ENCODE measurements at regions not wholly inside any gene's neighbourhood (a gene's known extent, or its start where the extent isn't known, plus 50 kb on each side); places are given as distances from the start of the nearest gene placed in this dataset.

DNA sequence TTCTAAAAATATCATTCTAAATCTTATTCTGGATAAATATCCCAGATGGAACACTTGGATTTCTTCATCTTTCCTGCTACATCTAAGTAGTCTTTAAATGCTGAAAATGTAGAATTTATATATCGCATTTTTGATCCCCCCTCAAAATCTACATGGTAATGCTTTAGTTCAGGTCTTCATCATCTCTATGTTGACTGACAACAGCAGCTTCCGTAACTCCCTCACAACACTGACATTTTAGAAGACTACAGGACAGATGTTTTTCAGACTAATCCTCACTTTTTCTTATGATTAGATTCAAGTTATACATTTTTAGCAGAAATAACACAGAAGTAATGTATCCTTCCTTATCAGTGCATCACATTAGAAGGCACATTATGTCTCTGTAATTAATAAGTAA lies 336.5 kb downstream of the LMO4 start:
- FAIRE-seq (no peak), DNase-seq (ENCODE audit: insufficient read length, low spot score) (no peak)

DNA sequence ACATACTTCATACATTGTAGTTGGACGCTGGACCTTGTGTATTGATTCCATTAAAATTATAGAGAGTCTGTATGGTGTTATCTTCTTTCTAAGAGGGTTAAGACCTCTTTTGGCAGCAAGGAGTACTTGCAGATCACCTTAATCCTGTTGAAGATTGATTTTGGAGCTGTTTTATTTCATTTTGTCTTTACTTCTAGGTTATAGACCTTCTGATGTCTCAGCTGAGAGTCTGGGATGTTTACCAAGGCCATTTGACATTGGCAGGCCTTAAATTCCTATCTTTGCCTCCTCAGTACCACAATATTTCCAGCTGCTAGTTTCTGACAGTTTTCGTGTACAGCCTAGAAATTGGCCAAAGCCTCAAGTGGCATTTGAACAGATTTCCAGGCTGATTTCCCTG lies 338.0 kb downstream of the LMO4 start:
- FAIRE-seq = no peak
- no peak for DNase-seq (ENCODE audit: insufficient read length, low spot score)

DNA sequence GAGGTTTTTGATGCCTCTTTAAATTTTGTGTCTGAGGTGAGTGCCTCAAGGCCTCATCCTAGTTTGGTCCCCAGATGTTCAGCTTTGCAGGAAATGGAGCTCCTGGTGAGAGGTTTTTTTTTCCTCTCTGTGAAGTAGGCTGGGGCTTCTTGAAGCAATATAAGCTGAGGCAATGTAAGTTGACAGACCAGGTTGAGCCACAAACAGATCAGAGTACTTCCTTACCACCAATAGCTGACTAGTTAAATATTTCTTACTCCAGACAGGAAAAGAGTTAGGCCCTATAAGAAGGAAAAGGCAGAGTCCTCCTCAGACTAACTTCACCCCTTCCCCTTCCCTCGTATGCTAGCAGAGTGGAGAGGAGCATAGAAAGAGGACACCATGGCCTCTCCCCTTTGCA lies 341.0 kb downstream of the LMO4 start:
- FAIRE-seq (no peak), DNase-seq (ENCODE audit: insufficient read length, low spot score) (no peak)

DNA sequence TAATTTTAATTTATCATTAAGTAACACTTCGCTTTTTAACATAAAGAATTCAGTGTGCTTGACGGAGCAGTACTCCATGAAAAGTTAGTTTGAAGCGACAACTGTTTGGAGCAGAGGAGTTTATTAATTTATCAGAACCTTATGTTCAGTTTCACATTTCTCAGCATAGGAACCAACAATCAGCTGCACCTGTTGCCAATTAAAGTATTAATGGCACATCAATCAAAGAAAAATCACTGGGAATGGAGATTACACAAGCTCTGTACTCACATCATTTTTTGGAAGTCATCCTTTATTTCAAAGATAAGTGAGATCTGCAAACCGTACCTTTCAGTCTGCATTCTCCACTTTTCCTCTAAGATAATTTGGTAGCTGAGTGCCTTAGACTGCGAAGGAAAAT lies 344.6 kb downstream of the LMO4 start:
- no peak for DNase-seq (ENCODE audit: insufficient read length, low spot score)
- no peak for FAIRE-seq

DNA sequence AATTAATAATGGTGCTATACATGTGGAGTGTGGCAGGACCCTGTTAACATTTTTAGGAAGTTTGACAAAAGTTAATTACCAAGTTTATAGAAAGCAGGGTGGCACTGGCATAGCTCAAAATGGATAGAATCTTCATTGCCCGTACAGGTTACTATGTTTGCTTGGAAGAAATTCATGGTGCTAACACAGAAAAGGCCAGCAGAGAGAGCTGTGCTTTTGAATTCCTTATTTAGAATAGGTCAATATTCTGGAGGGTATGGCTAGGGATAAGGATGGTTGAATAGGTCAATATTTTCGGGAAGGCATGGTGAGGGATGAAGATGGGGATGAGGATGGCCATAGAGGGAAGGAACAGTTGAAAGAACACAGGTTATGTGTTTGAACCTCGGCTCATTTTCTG lies 345.1 kb downstream of the LMO4 start:
- FAIRE-seq = no peak
- DNase-seq (ENCODE audit: insufficient read length, low spot score) = no peak

DNA sequence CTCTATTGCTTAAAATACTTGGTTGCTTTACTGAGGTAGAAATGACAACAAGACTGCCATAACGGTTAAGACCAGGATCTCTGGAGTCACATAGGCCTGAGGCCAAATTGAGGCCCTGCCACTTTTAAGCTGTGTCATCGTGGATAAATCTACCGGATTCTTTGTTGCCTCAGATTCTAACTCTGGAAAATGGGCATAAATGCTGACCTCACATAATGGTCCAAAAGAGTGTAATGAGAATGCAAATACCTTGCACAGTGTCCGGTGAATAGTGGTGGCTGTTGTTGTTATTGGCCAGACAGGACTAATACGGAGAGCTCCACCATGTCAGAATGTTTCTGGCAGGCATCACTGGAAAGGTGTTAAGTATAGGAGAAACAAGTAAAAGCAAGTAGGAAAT lies 346.1 kb downstream of the LMO4 start:
- no peak for DNase-seq (ENCODE audit: insufficient read length, low spot score)
- FAIRE-seq = no peak

DNA sequence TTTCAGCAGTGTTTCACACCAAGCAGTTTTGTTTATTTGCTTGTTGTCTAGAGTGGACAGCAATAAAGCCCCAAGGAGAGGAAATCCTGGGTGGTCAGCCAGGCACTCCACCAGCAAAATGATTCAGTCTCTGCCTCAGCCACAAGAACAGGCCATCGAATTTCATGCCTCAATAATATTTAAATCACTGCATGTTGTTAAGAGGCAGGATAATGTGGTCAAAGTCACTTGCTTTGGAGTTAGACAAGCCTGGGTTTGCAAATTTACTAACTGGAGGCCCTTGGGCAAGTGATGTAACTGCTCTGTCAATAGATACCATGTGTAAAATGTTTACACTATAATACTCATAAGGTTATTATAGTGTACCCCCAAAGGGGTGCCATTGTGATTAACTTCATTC lies 349.6 kb downstream of the LMO4 start:
- no peak for FAIRE-seq
- no peak for DNase-seq (ENCODE audit: insufficient read length, low spot score)

DNA sequence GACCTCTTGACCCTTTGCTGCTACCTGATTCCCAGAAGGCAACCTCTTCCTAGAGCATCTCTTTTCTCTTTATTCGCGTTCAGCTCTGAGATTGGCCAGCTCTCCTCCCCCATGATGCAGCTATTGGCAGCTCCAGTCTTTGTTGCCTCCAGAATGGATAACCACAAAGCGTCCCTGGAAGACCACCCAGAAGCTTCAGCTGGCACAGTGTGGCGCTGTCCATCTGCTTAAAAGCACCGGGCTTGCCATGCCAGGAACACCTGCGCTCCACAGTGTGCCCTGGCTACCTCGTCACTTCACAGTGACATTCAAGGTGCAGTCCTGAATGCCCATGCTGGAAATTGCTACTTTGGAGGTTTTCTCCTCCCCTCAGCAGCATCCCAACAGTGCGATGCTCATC lies 353.9 kb downstream of the LMO4 start:
- FAIRE-seq (no peak), DNase-seq (ENCODE audit: insufficient read length, low spot score) (no peak)

DNA sequence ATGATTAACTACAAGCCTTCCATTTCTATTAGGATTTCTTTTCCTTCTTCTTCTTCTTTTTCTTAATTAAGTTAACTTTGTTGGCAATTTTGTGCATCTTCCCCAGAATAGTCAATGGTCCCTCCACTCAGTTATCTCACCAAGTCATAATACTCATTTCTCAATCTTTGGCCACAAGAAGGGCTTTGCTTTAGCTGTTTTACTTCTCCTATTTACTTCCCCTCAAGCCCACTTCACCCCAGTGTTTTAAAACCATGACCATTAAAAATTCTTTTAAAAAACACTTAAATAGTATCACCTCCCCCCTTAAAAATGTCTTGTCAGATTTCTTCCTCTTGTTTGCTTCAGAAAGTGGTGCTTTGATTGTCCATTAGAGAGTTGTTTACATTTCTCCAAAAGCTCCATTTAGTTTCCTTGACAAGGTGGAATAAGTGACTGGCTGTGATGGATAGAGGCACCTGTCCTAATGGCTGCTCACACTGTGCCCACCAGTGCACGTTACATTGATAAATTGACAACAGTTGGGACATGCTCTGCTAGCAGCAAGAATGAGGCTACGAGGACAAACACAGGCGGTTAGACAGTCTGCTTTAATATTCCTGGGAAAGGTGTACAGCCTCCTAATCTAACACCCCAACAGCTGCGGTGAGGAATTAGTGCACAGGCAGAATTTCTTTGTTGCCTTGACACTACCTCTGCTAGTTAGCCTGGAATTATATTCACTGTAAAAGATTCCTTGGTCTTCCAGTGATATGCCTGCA lies 354.7 kb downstream of the LMO4 start:
- DNase-seq (ENCODE audit: insufficient read length, low spot score) (no peak), FAIRE-seq (no peak)

DNA sequence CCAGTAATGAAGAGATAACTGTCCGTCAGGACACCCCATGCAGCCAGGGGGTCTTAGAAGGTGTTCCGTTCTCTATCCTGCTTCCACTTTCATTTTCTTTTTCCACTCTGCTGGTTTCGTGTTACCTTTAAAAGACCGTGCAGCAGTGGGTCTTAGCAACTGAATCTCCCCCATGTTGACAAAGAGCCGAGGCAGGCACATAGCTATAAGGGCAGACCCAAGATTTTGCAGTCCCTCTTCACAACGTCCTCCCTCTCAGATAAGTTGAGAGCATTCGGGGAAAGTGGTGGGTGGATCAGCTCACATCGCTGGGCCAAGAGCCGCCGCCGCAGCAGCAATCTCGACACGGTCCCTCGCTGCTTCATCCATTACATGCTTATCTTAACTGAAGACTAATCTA lies 355.5 kb downstream of the LMO4 start:
- FAIRE-seq = no peak
- no peak for DNase-seq (ENCODE audit: insufficient read length, low spot score)

DNA sequence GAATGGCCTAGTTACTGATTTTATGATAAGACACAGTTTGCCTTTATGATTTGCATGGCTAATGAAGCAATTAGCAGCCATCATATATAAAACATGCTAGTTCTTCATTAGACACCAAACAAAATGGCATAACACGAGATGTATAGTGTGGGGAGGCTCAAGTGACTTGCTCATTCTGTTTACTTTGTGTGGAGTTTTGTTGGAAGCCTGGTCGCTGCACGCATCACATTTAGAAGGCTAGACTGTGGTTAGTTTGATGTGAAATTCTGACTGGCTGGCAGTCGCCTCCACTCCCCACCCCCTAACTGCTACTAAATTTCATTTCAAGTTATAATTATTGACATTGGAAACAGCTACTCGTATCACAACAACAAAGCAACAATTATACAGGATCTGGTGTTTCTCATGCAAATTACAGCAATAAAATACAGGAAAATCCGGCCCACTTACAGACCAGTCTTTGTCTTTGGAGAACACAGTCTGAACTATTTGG lies 356.1 kb downstream of the LMO4 start:
- FAIRE-seq (no peak), DNase-seq (ENCODE audit: insufficient read length, low spot score) (no peak)

DNA sequence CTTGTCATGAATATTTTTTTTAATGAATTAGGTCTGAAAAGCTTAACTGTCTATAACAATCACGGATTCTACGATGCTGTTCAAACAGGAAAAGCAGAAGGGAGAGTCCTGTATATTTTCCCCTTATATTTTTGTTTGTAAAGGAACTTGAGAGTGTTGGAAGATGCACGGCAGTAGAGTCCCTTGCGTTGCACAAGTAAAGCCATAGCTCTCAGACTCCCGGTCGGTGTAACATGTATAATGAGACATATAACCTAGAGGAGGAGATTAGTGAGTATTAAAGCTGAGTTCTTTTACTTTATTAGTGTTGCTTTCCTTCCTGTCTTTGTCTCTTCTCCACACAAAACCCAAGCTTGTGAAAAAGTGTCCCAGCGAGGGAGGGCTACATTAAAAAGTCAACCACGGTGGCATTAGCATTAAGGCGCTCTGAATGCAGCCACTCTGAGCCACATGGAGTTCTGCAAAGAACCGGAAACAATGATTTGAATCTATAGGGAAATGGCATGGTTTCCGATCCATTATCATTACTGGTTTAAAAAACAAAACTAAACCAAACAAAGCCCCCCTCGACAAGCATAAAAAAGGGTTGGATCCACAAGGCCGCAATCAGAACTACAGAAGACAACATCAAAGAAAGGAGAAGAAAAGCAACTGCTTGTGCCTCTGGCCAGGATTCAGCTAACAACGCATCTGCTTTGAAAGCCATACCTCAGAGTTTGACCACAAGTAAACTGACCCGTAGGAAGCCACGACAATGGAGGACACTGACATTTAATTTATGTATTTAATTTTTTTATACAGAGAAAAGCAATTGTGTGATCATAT lies 356.8 kb downstream of the LMO4 start:
- FAIRE-seq (no peak), DNase-seq (ENCODE audit: insufficient read length, low spot score) (no peak)

DNA sequence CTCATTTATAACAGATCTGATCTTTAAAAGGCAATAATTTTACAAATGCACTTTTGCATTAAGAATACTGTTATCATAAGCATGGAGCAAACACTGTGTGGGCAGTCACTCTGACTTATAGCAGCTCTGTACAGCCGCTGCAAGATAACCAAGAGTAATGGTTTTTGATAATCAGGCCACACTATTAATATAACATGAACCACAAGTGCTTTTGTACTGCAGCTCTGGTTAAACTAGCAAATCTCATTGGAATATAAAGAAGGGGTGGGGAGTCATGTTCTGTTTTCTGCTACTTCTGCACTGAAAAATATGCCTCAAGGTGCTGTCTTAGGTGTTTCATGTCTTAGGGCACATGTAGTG lies 357.4 kb downstream of the LMO4 start:
- no peak for FAIRE-seq
- no peak for DNase-seq (ENCODE audit: insufficient read length, low spot score)

DNA sequence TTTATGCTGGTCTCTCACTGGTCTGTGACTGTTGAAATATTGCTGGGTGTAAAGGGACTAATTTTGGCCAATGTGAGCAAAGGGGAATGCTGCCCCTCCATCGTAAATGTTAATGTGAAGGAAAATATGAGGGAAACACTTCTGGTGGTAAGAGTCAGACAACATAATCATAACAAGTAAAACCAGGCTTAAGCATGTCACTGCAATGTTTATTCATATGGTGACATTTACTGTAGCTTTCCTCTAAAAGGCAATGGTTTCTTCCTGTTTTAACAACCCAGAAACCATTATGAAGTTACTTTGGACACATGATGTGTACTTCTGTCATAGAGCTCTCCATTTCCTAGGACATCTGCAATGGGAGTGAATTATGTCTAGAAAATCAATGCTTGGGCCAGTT lies 358.0 kb downstream of the LMO4 start:
- no peak for FAIRE-seq
- DNase-seq (ENCODE audit: insufficient read length, low spot score) = no peak

DNA sequence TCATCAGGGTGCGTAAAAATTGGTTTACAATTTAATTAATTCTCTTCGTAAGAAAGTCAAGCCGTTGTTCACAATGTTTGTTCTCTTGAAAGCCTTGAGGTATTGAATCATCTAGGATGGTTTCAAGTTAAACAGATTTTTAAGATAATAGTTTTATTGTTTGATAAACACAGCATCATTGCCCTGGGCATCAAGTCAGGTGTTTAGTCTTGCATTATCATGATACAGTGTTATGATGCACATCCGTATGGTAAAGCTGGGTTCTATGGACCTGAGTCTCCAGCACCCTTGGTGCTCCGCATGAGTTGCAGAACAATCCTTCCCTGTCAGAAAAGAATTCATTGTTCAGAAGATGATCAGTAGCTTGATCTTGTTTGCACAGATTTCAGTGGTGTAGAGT lies 359.5 kb downstream of the LMO4 start:
- DNase-seq (ENCODE audit: insufficient read length, low spot score) (no peak), FAIRE-seq (no peak)

DNA sequence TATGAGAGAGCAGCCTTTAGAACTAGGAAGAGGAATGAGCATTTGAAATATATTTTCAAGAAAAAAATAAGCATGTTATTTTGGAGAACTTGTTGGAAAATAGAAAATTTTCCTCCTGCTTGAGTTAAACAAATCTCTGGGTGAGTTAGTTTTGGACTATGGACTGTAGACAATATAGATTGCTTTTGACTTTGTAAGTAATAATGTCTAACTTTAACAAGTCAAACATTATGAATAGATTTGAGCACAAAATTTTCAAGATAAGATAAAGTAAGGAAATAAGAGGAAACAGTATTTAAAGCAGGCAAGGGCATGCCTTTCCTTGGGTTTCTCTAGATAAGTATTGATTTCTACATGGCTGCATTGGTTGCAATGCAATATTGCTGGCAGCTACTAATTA lies 360.8 kb downstream of the LMO4 start:
- FAIRE-seq (no peak), DNase-seq (ENCODE audit: insufficient read length, low spot score) (no peak)

DNA sequence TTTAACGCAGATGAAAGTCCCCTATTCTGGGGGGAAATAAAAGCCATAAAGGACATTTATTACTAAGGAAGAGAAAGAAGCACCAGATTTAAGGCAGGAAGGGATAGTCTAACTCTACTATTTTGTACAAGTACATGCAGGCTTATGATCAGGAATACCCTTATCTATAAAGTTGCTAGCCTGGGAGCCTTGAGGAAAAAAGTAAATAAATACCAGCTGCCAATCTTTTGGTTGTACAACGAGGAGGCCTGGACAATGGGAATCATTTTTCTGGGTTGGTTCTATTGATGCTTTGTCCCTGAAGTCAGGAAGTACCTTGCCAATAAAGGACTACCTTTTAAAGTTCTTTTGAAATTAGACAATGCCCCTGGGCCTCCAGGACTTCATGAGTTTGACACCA lies 367.8 kb downstream of the LMO4 start:
- no peak for DNase-seq (ENCODE audit: insufficient read length, low spot score)
- no peak for FAIRE-seq

DNA sequence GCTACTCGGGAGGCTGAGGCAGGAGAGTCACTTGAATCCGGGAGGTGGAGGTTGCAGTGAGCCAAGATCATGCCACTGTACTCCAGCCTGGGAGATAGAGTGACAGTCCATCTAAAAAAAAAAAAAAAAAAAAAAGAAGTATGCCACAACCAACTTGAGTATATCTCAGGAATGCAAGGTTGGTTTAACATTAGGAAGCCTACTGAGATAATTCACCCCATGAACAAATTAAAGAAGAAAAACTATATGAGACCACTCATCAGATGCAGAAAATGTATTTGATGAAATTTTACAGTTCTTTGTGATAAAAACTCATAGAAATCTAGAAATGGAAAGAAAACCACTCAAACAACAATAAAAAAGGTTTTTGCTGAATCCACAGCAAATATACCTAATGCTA lies 373.8 kb downstream of the LMO4 start:
- DNase-seq (ENCODE audit: insufficient read length, low spot score) = no peak
- FAIRE-seq = no peak

DNA sequence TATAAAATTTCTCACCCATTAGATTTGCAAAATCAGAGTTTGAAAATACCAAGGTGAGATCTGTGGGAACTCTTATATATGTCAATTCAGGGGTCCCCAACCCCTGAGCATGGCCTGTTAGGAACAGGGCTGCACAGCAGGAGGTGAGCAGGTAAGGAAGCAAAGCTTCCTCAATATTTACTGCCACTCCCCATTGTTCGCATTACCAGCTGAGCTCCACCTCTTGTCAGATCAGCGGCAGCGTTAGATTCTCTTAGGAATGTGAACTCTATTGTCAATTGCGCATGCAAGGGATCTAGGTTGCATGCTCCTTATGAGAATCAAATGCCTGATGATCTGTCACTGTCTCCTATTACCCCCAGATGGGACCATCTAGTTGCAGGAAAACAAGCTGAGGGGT lies 376.6 kb downstream of the LMO4 start:
- no peak for FAIRE-seq
- no peak for DNase-seq (ENCODE audit: insufficient read length, low spot score)

DNA sequence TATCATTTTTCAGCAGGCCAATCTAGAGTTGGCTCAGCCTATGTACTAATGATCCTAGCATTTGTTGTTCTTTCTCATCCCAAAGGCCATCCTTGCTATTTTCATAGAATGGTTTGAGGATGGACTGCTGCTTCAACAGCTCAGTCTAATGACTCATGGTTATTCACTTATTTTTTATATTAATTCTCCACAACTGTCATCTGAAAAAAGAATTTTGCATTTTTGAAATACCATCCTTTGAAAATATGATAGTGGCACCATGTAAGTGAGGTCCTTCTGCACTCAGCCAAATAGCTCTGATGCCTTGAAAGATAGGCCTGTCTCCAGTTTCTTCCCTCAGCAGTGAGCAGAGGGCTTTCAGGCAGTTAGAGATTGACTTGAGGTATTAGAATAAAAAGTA lies 377.5 kb downstream of the LMO4 start:
- FAIRE-seq (no peak), DNase-seq (ENCODE audit: insufficient read length, low spot score) (no peak)

DNA sequence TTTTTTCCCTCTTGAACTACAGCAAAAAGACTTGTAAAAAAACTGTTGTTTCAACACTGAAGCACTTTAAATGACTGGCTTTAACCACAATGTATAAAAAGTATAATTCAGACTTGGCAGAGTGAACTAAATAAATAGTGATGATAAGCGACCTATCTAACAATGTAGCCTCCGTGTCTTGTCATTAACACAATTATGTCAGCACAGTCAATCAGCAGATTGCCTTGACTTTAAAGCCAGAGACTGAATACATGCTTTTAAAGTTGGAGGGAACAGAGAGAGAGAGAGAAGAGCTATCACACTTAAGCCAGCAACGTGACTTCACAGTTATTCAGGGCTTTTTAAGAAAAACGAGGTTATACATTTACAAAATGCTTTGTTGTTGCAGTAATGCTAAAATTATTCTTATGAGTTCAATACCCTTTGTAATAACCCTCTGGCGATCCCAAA lies 378.1 kb downstream of the LMO4 start:
- FAIRE-seq = no peak
- no peak for DNase-seq (ENCODE audit: insufficient read length, low spot score)

DNA sequence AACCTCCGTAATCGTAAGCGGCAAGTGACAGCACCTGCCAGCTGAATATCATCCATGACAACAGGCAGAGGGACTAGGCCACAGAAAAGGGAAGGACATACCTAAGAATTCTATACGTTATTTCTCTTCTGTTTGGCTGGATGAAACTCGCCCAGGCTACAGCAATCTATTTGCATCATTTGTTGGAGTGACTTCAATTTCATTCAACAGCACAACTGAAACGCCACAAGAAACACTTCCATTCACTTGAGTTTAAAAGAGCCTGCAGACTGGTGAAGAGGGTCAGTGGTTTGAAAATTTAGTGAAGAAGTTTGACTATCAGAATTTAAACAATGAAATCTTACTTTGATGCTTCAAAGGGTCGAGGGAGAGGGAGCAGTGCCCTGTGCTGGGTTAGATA lies 378.7 kb downstream of the LMO4 start:
- FAIRE-seq = no peak
- DNase-seq (ENCODE audit: insufficient read length, low spot score) = no peak

Measured in GM19239 (cell line).